HG03196 (cell line): ENCODE measurements at regions not wholly inside any gene's neighbourhood (a gene's known extent, or its start where the extent isn't known, plus 50 kb on each side); places are given as distances from the start of the nearest gene placed in this dataset.
"Not testable (repeated sequence)": the region's sequence is repeated elsewhere in the genome, so short reads cannot be mapped to it uniquely, and the experiment has no call there.

ENCODE experiments used
- ATAC-seq: cut with Tn5 transposase; IDR thresholded peaks from one replicate; pipeline ENCODE4 v1.9.1; 2021; ENCODE audit not compliant: unreplicated experiment

DNA sequence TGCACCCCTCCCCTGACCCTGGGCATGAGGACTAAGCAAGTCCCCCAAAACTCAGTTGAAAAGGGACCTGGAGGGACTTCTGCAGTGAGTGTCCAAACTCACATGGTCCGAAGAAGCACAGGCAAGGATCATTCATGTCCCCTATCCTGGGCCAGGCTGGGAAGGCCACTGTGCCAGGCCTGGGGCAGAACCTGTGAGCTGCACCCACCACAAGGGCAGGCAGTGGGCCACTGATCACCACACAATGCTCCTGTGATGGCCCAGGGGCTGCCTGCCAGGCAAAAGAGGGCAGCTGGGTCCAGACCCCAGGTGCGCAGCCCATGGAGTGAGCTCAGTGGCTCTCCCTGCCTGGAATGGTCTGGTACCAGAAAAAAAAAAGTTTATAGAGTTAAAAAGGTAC lies 295.4 kb downstream of the CCDC74A start:
- ATAC-seq = not testable (repeated sequence)

DNA sequence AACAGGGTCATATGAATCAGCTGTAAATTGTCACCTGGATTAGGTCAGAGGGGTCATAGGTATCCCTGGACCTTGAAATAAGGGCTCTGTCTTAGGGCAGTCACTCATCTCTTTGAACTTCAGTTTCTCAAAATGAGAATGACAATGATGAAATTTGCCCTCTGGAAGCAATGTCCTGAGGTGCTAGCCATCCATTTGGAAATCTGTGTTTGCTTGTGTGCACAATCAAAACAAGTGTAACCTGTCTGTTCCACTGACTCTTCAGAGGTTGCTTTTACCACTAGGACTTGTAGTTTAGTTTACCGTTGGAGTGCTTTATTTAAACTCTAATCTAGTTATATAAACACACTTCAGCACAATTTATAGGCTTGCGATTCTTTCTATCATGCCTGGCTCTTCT lies 297.3 kb downstream of the CCDC74A start:
- not testable (repeated sequence) for ATAC-seq

DNA sequence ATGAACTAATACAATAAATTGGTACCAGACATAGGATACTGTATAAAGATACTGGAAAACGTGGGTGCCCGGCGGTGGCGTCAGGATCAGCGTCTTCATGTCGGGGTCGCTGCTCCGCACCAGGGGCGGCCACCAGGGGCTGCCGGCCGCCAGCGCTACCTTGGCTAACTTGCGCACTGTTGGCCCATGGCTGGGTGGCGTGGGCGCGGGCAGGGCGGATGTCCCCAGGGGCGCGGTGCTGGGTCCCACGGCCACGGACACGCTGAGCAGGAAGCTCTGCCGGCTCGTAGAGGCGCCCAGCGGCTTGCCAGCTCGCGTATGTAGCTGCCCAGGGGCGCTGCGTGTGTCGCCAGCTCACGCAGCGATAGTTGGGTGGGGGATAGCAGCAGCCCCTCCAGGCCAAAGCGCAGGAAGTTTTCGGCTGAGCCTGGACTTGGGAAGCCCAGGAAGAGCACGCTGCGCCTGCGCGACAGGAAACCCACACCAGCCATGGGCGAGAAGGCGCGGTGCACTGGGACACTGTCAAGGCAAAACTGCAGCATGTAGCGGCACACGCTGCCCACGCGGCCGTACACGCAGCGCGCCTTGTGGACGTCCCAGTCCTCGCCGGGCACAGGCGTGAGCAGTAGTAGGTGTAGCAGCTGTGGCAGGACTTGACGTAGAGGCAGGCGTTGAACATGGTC lies 299.9 kb downstream of the CCDC74A start:
- no peak for ATAC-seq

DNA sequence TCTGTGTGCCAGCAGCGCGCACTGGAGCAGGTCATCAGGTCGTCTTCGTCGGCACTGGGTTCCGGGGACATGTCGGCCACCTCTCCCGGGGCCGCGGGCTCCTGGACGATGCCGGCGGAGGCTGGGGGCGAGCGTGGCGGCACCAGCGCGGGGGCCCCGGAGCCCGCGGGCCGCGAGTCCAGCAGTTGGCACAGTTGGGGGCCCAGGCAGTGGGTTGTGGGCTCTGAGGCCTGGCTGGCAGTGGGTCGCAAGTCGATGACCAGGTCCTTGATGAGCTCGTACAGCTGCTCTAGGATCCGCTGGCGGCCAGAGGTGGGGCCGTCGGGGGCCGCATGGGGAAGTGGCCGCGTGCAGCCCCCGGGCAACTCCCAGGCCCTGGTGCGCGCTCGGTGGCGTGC lies 300.5 kb downstream of the CCDC74A start:
- no peak for ATAC-seq

DNA sequence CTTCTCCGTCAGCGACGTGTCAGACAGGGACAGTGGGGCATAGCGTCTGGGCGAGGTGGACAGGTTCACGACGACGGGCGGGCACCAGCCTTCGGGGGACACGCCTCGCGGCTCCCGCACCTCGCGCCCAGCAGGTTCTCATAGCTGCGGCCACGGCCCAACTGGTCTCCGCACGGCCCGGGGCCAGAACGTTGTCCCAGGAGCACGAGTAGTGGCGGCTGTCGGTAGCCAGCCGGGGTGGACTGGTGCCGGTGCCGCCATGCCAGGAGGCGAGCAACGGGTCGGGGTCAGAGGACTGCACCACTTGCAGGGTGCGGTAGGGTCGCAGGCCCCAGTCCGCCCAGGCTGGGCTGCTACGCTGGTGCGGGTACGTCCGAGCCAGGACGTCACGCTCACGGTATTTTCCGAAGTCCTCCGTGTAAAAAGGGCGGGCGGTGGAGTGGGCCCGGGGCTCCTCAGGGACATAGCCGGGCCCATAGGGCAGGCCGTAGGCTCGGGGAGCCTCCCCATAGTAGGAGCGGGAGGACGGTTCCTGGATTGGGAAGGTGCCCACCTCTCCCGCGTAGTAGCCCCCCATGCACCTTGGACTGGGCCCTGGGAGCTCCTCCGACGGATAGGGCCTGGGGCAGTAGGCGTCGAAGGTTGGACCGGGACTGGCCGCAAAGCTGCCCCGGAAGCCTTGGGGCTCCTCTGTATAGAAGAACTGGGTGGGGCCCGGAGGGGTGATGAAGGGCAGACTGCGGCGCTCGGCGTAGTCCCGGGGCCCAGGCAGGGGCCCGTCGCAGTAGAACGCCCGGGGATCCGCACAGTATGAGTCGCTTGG lies 301.2 kb downstream of the CCDC74A start:
- not testable (repeated sequence) for ATAC-seq

DNA sequence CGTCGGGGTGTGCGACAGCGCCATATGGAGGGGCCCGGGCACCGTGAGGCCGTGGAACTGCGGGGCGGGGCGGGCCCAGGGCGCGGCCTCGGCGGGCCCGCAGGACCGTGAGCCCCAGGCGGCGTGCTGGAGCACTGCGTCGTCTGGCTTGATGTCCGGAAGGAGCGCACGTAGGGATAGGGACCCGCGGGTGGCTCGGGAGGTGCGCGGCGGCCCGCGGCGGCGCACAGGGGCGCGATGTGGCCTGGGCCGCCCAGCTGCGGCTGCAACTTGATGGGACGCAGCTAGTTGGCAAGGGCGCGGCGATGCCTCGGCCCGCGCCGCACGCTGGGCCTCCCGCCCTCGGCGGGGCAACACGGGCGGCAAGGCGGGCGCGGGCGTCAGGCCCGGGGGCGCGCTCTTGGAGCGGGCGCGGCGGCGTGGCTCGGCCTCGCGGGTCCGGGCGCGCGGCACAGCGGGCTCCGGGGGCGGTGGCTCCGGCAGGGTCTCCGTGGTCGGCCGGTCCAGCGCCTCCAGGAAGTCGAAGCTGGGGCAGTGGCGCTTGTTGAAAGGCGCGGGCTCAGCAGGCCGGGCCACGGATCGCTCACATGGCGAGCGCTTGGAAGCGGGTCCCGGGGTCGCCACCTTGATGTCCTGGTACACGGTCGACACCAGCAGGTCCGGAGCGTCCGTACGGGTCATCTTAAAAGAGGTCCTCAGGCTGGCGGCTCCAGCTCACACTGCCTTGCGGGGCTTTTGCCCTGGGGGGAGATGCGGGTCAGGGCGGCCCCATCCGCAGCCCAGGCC lies 302.0 kb downstream of the CCDC74A start:
- ATAC-seq = not testable (repeated sequence)

DNA sequence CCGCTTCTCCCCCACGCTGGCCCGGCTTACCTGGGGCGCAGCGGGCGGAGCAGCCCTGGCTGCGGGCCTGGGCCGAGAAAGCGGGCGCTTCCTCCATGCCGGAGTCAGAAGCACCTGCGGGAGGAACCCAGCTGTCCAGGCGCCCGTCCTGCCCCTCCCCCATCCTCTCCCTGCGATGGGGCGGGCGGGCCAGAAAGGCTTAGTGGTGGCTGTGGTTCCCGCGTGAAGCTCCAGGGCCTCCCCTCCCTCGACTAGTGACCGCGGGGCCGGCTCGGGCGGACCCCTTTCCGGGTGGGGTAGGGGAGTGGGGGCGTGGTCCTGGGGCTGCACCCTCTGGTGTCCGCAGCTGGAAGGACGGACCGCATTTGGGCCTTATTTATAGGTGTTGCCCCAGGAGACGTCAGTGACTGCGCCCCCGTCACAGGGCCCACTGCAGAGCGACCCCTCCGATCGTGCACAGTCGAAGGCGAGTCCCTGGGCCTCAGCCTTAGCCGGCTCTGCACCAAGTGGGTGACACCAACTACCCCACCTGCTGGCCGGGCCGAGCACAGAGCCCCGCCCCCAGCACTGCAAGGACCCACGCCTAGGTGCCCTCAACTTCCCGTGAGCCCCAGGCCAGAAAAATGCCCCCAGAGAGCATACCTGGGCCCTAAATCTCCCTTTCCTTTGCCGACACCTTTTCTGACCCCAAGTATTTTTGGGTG lies 302.7 kb downstream of the CCDC74A start:
- not testable (repeated sequence) for ATAC-seq

DNA sequence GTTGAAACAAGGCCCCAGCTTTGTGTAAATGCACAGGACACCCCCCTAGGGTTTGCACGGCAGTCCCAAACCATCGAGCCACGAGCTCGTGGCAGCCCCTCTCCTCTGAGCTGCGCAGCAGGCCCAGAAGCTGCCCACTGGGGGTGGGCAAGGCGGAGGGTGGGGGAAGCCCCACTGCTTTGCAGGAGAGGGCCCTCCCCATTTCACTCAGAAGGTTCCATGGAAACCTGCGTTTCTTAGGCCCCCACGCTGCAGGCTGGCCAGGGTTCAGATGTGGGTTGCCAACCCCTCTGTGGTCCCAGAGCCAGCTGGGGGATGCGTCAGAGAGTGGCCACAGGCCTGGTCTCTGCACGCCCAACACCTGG lies 303.2 kb downstream of the CCDC74A start:
- ATAC-seq = not testable (repeated sequence)

DNA sequence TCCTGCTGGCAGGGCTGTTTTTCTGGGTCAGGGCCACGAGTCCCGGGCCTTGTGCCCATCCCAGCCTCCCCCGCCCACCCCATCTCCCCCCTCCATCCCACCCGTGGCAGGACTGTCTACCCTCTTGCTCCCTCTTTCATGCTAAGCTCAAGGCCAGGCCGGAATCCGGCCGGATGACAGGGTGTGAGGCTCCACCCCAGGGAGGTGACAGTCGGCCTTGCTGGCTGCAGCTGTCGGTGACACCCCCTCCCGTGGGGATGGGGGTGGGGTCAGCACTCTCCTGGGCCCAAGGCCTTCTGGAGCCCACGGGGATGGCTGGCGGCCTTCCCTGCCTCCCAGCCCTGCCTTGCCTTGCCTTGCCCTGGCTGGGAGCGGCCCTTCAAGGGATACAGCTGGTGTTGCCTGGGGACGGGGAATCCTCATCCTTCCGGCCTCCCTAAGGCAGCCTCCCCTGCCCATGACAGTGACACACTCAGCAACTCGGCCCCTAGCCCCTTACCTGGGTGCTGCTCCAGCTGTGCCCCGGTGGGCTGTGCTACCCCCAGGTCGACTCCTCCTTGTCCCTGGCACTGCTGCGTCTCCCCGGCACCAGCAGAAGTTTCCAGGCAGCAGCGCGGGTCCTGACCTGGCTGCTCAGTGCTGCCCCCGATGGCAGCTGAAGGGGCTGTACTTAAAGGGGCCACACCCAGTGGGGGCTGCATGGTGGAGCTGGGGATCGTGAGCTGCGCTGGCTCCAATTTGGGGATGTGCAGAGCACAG lies 303.9 kb downstream of the CCDC74A start:
- not testable (repeated sequence) for ATAC-seq

DNA sequence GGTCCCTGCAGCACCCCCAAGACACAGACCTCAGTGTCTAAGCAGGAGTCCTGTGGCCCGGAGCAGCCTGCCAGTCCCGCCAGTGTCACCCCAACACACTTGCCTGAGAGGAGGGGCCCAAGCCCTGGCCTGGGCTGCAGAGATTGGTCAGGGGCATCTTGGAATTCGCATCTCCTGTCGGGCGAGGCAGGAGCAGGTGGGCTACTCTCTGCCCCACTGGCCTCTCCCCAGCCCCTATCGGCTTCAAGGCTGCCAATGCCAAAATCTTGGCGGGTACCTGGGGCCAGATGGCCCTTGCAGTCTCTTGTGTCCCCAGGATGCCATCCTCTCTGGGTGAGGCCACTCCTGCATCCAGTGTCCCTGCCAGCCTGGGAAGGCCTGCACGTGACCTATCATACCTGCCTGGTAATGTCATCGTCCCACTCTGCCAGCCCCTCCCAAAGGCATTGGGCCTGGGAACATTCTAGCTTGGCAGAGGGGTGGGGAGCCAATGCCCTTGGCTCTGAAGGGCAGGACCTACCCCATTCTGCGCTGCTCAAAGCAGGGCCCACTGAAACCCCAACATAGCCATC lies 304.6 kb downstream of the CCDC74A start:
- not testable (repeated sequence) for ATAC-seq

DNA sequence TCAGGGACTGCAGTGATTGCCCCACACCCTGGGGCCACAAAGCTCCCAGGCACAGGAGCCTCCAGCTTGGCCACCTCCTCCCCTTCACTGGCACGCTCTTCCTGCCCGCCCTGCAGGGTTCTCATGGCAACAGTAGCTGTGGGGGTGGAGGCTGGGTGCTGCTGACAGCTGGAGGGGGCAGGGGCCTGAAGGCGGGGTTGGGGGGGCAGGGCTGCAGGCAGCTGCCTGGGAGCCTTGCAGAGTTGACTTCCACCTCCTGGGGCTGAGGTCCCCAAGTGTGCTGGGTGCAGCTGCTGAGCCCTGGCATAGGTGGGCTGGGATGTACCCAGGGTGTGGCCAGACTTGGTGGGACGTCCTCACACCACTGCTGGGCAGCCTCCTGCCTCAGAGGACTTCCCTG lies 305.2 kb downstream of the CCDC74A start:
- ATAC-seq = not testable (repeated sequence)

DNA sequence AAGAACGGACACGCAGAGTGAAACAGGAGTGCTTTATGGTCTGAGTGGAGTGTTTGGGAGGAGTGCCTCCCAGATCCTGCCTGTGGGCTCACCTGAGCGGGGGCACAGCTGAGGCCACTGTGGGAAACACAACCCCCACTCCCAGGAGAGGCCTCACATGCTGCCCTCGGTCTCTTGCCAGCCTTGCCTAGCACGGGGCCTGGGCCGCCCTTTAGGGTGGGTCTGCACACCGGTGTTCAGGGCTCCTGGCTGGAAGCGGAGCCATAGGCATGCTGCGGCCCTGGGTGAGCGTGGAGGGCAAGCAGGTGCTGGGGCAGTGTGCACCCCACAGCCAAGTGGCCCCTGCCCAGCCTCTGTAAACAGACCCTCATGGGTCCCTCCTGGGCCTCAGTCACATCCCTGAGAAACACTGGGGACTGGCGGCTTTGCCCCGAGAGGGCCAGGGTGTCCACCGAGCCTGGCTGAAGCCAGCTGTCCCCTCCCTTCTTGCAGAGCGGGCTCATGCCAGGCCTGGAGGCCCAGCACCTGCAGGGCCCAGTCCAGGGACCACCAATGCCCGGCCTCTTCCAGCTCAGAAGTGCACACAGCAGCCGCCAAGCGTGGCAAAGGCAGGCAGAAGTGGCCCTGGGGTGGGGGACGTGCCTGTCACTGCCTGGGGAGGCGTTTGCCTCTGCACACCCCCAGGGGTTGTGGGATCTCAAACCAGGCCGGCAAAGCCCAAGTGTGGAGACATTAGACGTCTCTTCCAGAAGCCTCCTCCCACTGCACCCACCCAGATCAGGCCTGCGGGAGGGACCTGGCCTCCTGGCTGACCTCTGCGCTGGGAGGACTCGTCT lies 305.9 kb downstream of the CCDC74A start:
- ATAC-seq = not testable (repeated sequence)

DNA sequence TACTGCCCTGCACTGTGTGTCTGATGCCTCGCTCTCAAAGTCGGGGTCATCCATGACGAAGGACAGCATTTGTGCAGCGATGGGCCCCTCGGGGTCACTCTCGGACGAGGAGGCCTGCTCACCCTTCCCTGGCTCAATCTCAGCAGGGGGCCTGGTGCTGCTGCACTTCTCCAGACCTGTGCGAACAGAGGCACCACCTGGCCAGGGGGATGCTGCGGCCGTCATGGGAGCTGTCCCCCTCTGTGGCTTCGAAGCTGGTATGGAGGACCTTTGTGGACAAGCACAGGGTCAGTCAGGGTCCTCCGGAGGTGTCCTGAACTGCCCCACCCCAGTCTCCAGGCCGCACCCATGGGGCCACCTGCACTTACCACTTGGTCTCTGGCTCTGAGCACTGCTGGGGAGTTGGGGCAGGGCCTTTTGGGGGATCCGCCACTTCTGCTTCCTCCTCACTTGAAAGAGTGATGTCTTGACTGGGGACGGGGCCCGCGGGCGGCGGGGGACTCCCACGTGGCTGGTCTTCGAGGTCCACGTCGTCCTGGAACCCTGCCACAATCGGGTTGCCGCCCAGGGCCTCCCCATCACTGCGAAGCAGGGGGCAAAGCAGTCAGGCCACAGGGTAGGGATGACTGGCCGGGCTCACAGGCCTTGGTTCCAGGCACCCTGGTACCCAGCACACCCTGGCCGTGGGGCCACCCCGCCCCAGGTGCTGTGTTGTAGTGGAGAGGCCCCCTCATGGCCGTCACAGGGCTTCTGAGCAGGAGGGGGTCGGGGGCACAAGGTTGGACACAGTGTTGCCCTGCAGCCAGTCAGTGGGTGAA lies 306.7 kb downstream of the CCDC74A start:
- ATAC-seq = not testable (repeated sequence)

DNA sequence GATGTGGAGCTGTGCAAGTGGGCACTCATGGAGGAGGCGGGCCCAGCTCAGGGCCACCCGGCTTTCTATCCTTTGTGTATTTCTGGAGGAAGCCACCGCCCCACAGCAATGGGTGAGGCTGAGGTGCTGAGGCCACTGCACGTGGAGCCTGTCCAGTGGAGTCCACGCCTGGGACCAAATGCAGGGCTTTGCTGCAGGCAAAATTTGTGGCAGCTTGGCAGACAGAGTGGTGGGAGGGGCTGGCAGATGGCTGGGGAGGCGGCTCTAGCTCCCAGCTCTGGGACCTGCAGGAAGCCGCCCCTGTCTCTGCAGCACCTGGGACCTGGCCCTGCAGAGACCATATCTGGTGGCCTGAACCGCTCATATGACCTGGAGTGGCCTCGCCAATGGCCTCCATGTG lies 307.3 kb downstream of the CCDC74A start:
- ATAC-seq = not testable (repeated sequence)

DNA sequence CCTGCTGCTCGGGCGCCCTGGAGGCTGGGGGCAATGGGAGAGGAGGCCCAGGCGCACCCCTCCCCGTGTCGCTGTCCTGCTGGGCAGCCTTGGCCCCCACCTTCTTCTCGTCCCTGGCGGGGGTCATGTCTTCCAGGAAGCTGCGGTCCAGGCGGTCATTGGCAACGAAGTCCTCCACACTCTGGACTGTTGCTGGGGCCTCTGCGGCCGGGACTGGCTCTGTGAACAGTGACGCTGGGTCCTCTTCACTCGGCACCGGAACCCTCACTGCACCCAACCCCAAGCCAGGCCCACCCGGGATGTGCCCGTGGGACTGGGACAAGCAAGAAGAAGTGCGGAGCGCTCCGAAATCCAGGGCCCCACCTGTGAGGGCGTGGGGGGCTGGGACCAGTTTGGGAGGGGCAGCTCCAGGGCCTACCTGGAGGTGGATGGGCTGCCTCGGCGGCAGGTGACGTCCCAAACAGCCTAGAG lies 308.0 kb downstream of the CCDC74A start:
- no peak for ATAC-seq

DNA sequence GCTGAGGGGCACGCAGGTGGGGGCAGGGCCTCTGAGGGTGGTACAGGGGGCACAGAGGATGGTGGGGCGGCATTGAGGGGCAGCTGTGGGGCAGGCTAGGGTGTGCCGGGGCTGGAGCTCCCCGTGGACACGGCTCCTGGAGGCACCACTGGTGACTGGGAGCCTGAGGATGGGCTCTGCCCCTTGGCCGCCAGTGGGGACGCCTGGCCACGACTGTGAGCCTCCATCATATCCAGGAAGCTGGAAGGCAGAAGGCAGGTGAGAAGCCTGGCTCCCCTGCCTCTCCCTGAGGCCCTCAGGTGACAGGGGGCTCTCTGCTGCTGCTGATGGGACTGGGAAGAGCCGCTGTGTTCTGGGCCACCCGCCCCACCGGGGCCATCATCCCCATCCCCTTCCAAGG lies 308.4 kb downstream of the CCDC74A start:
- ATAC-seq = not testable (repeated sequence)

DNA sequence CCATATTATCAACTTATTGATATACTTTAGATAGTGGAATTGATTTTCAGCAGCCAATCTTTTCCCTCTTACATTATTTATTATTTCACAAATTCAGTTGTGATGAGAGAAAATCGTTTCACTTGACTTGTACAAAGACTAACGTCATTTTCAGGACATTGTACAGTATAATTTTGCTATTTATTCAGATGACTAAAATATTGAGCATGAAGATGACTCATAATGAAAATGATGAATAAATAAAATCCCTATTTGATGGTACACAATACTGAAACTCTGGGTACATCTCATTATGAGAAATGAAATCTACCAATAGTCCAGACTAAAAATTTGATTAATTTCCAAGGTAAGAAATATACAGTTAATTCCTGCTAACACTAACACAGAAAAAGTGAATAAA lies 316.4 kb downstream of the CCDC74A start:
- not testable (repeated sequence) for ATAC-seq

DNA sequence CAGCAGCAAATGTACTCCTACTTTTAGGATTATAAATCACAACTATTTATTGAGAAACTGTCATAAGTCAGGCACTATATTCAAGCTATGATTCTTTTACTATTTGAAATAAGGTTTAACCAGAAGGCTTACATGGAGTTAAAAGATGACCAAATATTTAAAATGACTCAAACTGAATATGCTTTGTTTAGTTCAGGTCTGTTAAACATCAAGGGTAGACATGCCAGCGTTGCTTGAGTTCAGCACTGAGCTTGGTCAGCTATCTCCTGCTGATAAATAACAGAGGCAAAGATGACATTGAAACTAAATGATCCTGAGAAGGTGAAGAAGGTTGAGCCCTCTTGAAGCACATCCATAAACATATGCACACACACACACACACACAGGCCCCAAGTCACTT lies 305.6 kb downstream of the ANKRD30BL start:
- ATAC-seq = not testable (repeated sequence)
